Activated T-helper 17 cell treated with anti-CD3 and anti-CD28 coated beads, Interleukin-2, amount 50 U/mL, for 72 hours (primary cell): ENCODE measurements at regions not wholly inside any gene's neighbourhood (a gene's known extent, or its start where the extent isn't known, plus 50 kb on each side); places are given as distances from the start of the nearest gene placed in this dataset.

Source experiments
- ATAC-seq: fragments of 150-1000 bp; cut with Tn5 transposase; replicated peaks from 2 replicates; pipeline ENCODE4 v1.10.0; 2021; ENCODE audit warnings: mild to moderate bottlenecking, moderate library complexity
- H3K27ac Mint-ChIP-seq: one replicate; pipeline ENCODE4 v1.8.0; 2022; ENCODE audit warnings: mixed read lengths
- H3K27me3 Mint-ChIP-seq: one replicate; pipeline ENCODE4 v1.8.0; 2022; ENCODE audit warnings: mixed read lengths
- H3K36me3 Mint-ChIP-seq: one replicate; pipeline ENCODE4 v1.8.0; 2022; ENCODE audit warnings: low read depth, mild to moderate bottlenecking, mixed read lengths
- H3K4me1 Mint-ChIP-seq: one replicate; pipeline ENCODE4 v1.8.0; 2022; ENCODE audit warnings: mixed read lengths
- H3K4me3 Mint-ChIP-seq: one replicate; pipeline ENCODE4 v1.8.0; 2022; ENCODE audit warnings: mild to moderate bottlenecking, mixed read lengths
- H3K9me3 Mint-ChIP-seq: one replicate; pipeline ENCODE4 v1.8.0; 2022; ENCODE audit warnings: mixed read lengths

DNA sequence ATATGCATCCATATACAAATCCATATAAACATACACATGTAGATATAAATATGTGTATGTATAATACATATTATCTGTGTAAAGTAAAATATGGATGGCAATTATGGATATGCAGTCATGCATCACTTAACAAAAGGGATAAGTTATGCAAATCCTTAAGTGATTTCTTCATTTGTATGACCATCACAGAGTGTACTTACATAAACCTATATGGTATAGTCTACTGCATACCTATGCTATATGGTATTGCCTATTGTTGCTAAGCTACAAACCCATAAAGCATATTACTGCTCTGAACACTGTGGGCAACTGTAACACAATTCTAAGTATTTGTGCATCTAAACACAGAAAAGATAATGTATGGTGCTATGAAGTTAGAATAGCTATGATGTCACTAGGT, 227.2 kb downstream of the SLC6A15 start:
- no peak for ATAC-seq
- Mint-ChIP-seq H3K27ac (no peak overlapping the region), H3K4me1 (no peaks in the 10 kb centered on the region), H3K27me3 (no peaks in the 10 kb centered on the region), H3K36me3 (no peaks in the 10 kb centered on the region), H3K4me3 (no peak overlapping the region), H3K9me3 (no peaks in the 10 kb centered on the region)

DNA sequence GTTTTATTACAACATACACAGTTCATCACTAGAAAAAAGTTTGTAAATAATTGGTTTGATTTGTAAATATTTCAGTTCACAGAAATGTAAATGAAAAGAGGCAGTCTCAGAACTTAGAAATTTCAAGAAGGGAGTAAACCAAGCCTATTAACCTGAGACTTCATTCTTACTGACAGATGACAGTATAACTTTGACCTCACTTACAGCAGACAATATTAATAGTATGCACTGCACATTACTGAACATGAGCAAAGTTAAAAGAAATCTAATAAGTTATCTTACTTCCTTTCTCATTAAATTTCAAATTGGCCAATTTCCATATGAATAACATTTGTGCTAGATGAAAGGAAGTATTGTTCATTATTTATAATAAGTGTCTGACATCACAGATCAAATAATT, 235.8 kb downstream of the SLC6A15 start:
- Mint-ChIP-seq H3K27me3 (no peaks in the 10 kb centered on the region), H3K9me3 (peaks cover 3% of the 10 kb centered on the region), H3K4me1 (no peaks in the 10 kb centered on the region), H3K36me3 (no peaks in the 10 kb centered on the region), H3K4me3 (no peak overlapping the region), H3K27ac (no peak overlapping the region)
- no peak for ATAC-seq

DNA sequence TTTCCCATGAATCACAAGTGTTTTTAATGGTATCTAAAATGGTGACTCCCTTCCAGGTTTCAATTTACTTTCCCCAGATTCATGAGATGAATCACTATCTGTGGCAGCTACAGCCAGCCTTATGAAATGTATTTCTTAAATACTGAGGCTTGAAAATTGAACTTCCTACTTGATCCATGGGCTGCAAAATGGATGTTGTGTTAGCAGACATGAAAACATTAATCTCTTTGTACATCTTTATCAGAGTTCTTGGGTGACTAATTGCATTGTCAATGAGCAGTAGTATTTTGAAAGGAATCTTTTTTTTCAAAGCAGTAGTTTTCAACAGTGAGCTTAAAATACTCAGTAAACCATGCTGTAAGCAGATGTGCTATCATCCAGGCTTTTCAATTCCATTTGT, 250.8 kb downstream of the SLC6A15 start:
- no peak for ATAC-seq
- no peaks in the 10 kb centered on the region for H3K4me1 Mint-ChIP-seq
- H3K4me3 Mint-ChIP-seq: no peak overlapping the region
- no peaks in the 10 kb centered on the region for H3K9me3 Mint-ChIP-seq
- no peaks in the 10 kb centered on the region for H3K27me3 Mint-ChIP-seq
- H3K36me3 Mint-ChIP-seq: no peaks in the 10 kb centered on the region
- no peak overlapping the region for H3K27ac Mint-ChIP-seq

DNA sequence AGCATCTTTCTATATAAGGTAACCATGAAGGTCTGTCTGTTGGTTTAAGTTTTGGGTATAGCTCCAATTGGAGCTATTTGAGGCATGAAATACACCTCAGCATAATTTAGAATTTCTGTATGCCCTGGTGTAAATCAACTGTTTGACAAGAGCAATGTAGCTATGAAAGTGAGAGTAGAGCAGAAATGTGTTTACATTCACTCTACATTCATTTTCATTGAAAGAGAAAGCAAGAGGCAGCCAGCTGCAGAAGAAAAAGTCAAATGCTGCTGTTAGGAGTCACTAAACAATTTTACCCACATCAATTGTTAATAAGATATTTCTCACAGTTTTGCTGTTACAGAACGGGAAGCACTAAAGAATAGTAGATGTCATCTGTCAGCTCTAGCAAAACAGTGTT, 252.5 kb downstream of the SLC6A15 start:
- no peak for ATAC-seq
- Mint-ChIP-seq H3K27me3 (no peaks in the 10 kb centered on the region), H3K27ac (no peak overlapping the region), H3K4me3 (no peak overlapping the region), H3K36me3 (no peaks in the 10 kb centered on the region), H3K9me3 (no peaks in the 10 kb centered on the region), H3K4me1 (no peaks in the 10 kb centered on the region)

DNA sequence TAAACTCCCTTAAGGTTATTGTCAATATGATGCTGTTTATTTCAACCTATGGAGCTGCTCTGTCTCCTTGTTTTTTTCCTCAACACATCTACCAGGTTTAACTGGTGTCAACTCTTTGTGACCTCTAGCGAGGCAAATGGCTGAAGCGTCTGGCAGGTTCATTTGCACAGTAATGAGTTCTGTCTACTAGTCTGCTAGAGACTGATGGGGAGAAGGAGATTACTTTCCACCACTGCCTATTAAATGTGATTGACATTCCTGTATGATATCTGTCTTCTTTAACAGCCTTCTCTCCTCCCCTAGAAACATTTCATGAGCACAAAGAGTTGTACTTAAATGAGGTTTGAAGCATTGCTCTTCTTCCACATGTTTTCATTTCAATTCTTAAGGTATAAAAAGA, 253.7 kb downstream of the SLC6A15 start:
- H3K9me3 Mint-ChIP-seq: no peaks in the 10 kb centered on the region
- H3K4me3 Mint-ChIP-seq: no peak overlapping the region
- no peaks in the 10 kb centered on the region for H3K36me3 Mint-ChIP-seq
- H3K27ac Mint-ChIP-seq: no peak overlapping the region
- no peaks in the 10 kb centered on the region for H3K27me3 Mint-ChIP-seq
- ATAC-seq: no peak
- no peaks in the 10 kb centered on the region for H3K4me1 Mint-ChIP-seq

DNA sequence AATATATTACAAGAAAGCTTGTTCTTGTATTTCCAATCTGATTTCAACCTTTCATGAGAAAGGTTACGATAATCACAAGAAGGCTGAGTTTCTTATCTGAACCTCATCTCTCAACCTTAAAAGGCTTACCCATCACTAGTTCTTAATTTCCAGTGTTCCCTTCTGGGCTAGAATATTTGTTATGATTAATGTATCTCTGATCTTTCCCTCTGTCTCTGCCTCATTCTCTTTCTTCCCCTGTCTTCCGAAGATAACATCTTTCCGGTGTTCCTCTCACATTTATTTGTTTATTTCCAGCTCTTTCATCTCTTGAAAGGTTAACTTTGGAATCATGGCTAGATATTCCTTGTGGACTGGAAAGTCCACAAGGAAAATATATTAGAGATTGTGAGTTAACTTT, 255.9 kb downstream of the SLC6A15 start:
- Mint-ChIP-seq H3K36me3 (no peaks in the 10 kb centered on the region), H3K9me3 (peaks cover 3% of the 10 kb centered on the region), H3K27me3 (no peaks in the 10 kb centered on the region), H3K4me1 (no peaks in the 10 kb centered on the region), H3K4me3 (no peak overlapping the region), H3K27ac (no peak overlapping the region)
- no peak for ATAC-seq

DNA sequence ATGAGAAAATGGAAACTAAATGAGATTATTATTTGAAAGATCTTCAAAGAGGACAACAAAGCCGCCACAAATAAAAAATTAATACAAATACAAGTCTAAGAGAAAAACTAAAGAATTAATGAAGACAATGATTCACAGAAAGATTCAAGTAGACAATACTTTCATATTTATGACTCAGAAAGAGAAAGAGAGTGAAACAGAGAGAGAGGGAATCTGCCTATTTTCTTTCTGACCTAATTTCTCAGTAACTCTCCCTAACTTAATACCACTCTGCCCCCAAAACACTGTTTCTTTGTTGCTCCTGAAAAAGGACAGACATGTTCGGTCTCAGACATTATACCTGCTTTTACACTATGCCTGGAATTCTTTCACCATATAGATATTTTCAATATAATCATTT, 259.1 kb downstream of the SLC6A15 start:
- no peaks in the 10 kb centered on the region for H3K4me1 Mint-ChIP-seq
- peaks cover 3% of the 10 kb centered on the region for H3K9me3 Mint-ChIP-seq

DNA sequence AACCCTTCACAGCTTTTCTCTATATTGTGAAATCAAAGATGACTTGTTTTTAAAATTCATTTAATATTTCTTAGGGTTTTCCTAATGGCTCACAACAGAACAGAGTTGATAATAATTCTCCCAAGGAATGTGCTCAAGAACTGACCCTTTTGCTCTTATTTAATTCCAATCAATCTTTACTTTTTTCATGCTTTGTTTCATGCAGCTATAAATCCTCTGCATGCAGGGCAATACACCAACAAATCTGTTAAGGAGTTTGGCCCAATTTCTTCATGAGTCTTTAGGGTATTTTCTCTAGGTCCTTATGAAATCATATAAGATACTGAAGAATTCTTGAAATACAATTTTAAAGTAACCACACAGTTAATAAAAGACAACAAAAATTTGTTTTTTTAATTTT, 264.2 kb downstream of the SLC6A15 start:
- Mint-ChIP-seq H3K27me3 (no peaks in the 10 kb centered on the region), H3K36me3 (no peaks in the 10 kb centered on the region), H3K27ac (no peak overlapping the region), H3K9me3 (peaks cover 3% of the 10 kb centered on the region), H3K4me1 (no peaks in the 10 kb centered on the region), H3K4me3 (no peak overlapping the region)
- no peak for ATAC-seq

More for the DNA sequence above, 259.1 kb downstream of the SLC6A15 start:
- no peak for ATAC-seq
- Mint-ChIP-seq H3K4me3 (no peak overlapping the region), H3K27ac (no peak overlapping the region), H3K36me3 (no peaks in the 10 kb centered on the region), H3K27me3 (no peaks in the 10 kb centered on the region)

DNA sequence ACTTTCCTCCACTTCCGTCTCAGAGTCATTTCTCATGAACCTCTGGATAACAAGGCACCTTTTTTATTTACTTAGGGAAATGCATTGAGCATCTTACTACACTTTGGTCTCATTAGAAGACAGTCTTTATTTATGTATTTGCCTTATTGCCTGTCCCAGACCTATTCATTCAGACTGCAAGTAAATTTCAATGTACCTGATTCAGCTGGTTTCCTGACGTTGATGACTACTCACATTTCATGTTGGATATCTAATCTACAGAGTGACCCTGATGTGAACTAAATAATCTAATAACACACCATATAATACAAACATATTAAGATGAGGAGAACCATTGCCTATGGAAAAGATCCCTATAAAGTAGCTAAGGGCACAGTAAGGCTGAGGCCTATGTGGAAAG, 267.7 kb downstream of the SLC6A15 start:
- no peak overlapping the region for H3K27ac Mint-ChIP-seq
- no peaks in the 10 kb centered on the region for H3K9me3 Mint-ChIP-seq
- no peak for ATAC-seq
- H3K4me3 Mint-ChIP-seq: no peak overlapping the region
- no peaks in the 10 kb centered on the region for H3K36me3 Mint-ChIP-seq
- no peaks in the 10 kb centered on the region for H3K27me3 Mint-ChIP-seq
- no peaks in the 10 kb centered on the region for H3K4me1 Mint-ChIP-seq

DNA sequence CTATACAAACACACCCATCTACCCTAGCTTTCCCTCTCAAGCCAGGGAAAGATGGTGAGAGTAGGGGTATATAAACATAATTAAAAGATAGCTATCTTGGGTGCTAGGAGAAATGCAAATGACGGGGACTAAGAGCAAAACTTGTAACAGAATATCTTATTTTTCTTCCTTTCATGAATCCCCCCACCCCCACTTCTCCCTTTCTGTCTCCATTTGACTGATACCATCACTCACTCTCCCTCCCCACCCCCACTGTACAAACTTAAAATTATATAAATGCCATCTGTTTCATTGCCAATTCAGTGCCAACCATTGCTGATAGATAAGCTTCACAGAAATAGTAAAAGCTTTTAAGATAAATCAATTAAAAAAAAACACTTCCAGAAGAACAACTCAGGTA, 268.6 kb downstream of the SLC6A15 start:
- Mint-ChIP-seq H3K36me3 (no peaks in the 10 kb centered on the region), H3K27me3 (no peaks in the 10 kb centered on the region), H3K27ac (no peak overlapping the region), H3K4me1 (no peaks in the 10 kb centered on the region), H3K4me3 (no peak overlapping the region), H3K9me3 (no peaks in the 10 kb centered on the region)
- ATAC-seq: no peak

DNA sequence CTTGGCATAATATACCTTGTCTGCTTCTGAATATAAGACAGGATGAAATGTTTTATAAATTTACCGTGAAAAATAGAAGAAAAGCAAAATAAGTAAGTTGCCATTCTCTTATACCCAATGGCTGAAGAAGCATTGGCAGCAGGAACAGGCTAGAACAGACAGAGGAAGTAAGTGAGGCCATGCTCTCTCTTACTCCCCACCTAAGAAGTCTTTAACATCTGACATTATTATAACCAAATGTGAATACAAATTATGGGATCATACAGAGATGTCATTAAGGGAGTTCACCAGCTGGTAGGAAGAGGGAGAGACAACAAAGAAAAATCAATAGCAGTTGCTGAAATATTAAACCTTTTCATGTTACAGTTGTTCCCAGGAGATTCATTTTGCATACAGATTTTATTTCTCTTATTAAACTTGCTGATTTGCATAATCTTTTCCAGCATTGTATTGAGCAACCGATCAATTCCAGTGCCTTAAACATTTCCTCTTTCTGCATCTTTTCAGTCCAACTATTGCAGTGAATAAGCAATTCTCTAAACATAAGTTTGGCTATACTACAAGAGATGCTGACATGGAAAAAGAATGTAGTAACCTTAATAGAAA, 270.6 kb downstream of the SLC6A15 start:
- no peaks in the 10 kb centered on the region for H3K27me3 Mint-ChIP-seq
- no peak overlapping the region for H3K27ac Mint-ChIP-seq
- ATAC-seq: no peak
- H3K36me3 Mint-ChIP-seq: no peaks in the 10 kb centered on the region
- no peaks in the 10 kb centered on the region for H3K9me3 Mint-ChIP-seq
- no peak overlapping the region for H3K4me3 Mint-ChIP-seq
- no peaks in the 10 kb centered on the region for H3K4me1 Mint-ChIP-seq

DNA sequence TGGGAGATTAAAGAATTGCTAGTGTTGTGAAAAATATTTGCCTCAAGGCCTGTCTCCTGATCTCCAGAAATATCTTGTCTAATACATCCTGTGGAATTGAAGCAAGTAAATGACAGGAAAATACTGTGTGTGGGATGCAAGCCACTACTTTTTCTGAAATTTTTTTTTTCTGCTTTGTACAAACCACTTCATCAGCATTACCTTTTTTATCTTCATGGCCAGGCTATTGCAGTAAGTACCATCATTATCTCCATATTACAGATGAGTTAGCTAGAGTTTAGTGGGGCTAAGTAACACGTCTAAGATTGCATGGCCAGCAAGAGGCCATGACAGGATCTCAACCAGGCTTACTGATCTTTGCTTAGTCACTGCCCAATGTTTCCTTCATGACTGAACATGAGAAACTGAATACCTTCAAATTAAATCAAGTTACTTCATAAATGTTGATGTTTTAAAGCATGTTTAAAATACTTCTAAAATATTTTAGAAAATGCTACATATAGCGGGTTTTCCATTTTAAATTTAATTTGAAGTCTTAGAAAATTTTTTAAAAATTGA, 273.7 kb downstream of the SLC6A15 start:
- Mint-ChIP-seq H3K4me1 (no peaks in the 10 kb centered on the region), H3K27ac (no peak overlapping the region), H3K27me3 (no peaks in the 10 kb centered on the region), H3K36me3 (no peaks in the 10 kb centered on the region), H3K9me3 (no peaks in the 10 kb centered on the region), H3K4me3 (no peak overlapping the region)
- ATAC-seq: no peak

DNA sequence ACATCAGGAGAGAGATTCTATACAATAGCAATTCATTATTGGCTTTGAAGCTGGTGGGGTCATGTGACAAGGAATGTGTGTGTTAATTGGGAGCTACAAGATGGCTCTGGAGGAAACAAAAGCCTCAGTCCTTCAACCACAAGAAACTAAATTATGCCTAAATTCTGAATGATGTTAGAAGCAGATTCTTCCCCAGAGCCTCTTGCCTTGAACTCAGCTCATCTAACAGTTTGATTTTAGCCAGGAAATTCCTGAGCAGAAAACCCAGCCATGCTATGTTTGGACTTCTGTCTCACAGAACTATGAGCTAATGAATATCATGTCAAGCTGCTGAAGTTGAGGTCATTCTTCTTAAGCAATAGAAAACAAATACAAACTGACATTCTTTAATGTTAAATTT, 274.7 kb downstream of the SLC6A15 start:
- no peak for ATAC-seq
- Mint-ChIP-seq H3K4me1 (no peaks in the 10 kb centered on the region), H3K36me3 (no peaks in the 10 kb centered on the region), H3K27me3 (no peaks in the 10 kb centered on the region), H3K9me3 (no peaks in the 10 kb centered on the region), H3K27ac (no peak overlapping the region), H3K4me3 (no peak overlapping the region)

DNA sequence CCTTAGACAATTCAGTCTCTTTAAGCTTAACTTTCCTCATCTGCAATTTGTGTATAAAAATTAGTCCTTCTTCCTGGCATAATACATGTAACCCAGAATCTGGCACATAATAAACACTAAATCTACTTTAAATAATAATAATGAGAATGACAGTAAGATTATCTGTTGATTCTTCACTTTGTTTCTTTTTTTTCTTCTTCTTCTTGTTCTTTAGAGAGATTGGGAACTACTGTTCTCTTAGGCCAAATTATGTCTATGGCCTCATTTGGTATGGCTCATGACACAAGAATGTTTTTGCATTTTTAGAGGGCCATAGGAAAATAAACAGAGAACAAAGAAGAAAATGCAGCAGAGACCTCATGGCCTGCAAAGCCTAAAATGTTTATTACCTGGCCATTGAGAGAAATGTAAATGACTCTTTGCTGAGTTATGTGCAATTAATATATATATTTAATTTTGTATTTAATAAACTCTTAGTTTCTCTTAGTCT, 275.8 kb downstream of the SLC6A15 start:
- H3K36me3 Mint-ChIP-seq: no peaks in the 10 kb centered on the region
- no peak for ATAC-seq
- H3K27me3 Mint-ChIP-seq: no peaks in the 10 kb centered on the region
- H3K27ac Mint-ChIP-seq: no peak overlapping the region
- H3K4me3 Mint-ChIP-seq: no peak overlapping the region
- no peaks in the 10 kb centered on the region for H3K4me1 Mint-ChIP-seq
- no peaks in the 10 kb centered on the region for H3K9me3 Mint-ChIP-seq

DNA sequence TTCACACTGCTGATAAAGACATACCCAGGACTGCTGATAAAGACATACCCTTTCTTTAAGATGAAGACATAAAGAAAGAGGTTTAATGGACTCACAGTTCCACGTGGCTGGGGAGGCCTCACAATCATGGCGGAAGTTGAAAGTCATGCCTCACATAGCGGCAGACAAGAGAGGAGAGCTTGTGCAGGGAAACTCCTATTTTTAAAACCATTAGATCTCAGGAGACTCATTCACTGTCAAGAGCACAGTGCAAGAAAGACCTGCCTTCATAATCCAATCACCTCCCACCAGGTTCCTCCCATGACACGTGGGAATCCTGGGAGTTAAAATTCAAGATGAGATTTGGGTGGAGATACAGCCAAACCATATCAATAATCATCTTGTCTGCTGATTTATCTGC, 278.1 kb downstream of the SLC6A15 start:
- H3K27ac Mint-ChIP-seq: no peak overlapping the region
- no peaks in the 10 kb centered on the region for H3K36me3 Mint-ChIP-seq
- no peaks in the 10 kb centered on the region for H3K9me3 Mint-ChIP-seq
- H3K4me3 Mint-ChIP-seq: no peak overlapping the region
- no peak for ATAC-seq
- no peaks in the 10 kb centered on the region for H3K27me3 Mint-ChIP-seq
- H3K4me1 Mint-ChIP-seq: no peaks in the 10 kb centered on the region

DNA sequence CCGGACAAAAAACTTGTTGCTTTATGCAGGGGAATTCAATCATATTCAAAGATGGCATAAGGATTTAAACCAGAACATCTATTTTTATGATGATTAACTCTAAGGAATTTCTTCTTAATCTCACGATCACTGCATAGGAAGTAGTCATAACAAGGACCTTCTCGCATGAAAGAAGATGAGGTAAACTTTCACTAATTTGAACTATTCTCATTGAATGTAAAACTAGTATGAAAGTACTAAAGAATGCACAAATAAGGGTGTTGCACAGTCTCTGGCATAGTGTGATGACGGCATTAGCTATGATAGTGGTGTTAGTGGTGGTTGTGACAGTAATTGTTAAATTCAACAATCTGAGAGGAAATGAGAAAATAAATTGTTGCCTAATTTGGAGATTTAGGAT, 280.0 kb downstream of the SLC6A15 start:
- H3K36me3 Mint-ChIP-seq: no peaks in the 10 kb centered on the region
- no peak overlapping the region for H3K27ac Mint-ChIP-seq
- H3K4me3 Mint-ChIP-seq: no peak overlapping the region
- peaks cover 3% of the 10 kb centered on the region for H3K9me3 Mint-ChIP-seq
- H3K27me3 Mint-ChIP-seq: no peaks in the 10 kb centered on the region
- ATAC-seq: no peak
- H3K4me1 Mint-ChIP-seq: no peaks in the 10 kb centered on the region
